ENCODE measurements at regions not wholly inside any gene's neighbourhood (a gene's known extent, or its start where the extent isn't known, plus 50 kb on each side); places are given as distances from the start of the nearest gene placed in this dataset.

DNA sequence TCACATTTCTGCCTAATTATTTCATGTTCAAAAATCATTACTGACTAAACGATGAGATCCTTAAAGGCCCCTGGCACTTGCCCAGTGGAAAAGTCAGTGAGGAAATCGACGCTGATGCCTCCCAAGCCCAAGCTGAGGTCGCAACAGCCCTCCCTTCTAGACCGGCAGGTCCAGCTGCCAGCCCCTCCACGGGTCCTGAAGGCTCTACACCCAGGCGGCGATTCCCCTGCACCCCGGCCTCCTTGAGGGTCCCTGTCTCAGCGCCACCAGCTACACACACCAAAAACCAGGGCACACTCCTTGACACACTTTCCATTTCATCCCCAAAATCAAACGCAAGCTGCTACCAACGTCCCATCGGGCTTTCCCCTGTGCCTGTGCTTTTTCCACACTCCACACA lies 200.1 kb upstream of the RNF32 start:
- CTCF ChIA-PET, result interaction anchor here (1.1 kb wide), 1 partner anchor 21 kb away, joined by 3 read pairs; no protein-coding TSS in a partner anchor
- no peak for DNase-seq (ENCODE audit: extremely low spot score)
- POLR2A ChIA-PET, result no interaction called here
- TF ChIP-seq L3MBTL2 (conservative IDR thresholded peaks at IDR 0.05) (no peak), ARNT (IDR thresholded peaks at IDR 0.05) (no peak), CTBP1 (IDR thresholded peaks at IDR 0.05; ENCODE audit: borderline replicate concordance) (no peak), FOXA1 (IDR thresholded peaks at IDR 0.05) (no peak), BHLHE40 (IDR thresholded peaks at IDR 0.05; ENCODE audit: borderline replicate concordance) (no peak), HDGF (IDR thresholded peaks at IDR 0.05; ENCODE audit: borderline replicate concordance) (no peak), ZNF384 (IDR thresholded peaks at IDR 0.05) (no peak), ELF4 (IDR thresholded peaks at IDR 0.05) (no peak), SUZ12 (IDR thresholded peaks at IDR 0.05) (no peak), TARDBP (IDR thresholded peaks at IDR 0.05) (no peak), NFRKB (IDR thresholded peaks at IDR 0.05) (no peak), FOXK2 (IDR thresholded peaks at IDR 0.05) (no peak), LEF1 (IDR thresholded peaks at IDR 0.05; ENCODE audit: borderline replicate concordance) (no peak), FOXM1 (IDR thresholded peaks at IDR 0.05; ENCODE audit: borderline replicate concordance) (no peak), SP1 (IDR thresholded peaks at IDR 0.05) (no peak)
- TF ChIP-seq, protein P1, sequence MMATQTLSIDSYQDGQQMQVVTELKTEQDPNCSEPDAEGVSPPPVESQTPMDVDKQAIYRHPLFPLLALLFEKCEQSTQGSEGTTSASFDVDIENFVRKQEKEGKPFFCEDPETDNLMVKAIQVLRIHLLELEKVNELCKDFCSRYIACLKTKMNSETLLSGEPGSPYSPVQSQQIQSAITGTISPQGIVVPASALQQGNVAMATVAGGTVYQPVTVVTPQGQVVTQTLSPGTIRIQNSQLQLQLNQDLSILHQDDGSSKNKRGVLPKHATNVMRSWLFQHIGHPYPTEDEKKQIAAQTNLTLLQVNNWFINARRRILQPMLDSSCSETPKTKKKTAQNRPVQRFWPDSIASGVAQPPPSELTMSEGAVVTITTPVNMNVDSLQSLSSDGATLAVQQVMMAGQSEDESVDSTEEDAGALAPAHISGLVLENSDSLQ (IDR thresholded peaks at IDR 0.05), result no peak

DNA sequence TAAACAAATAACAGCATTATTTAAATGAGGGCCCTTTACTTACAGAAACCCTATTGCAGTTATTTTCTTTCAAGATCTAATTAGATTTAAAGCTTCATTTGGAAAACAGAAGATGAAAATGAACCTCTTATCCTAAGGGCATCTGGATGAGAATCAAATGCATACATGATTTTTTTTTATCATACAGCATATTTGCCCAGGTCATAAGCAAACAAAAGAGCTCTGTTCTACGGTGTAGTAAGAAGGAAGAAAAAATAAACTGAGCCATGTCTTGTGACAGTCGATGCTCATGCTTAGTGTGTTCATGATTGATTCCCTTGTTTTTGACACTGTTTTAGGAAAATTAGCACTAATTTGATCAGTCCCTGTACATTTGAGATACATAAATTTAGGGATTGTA lies 202.6 kb upstream of the RNF32 start:
- POLR2A ChIA-PET, result no interaction called here
- no peak for TF ChIP-seq SUZ12 (IDR thresholded peaks at IDR 0.05)
- no peak for TF ChIP-seq NFRKB (IDR thresholded peaks at IDR 0.05)
- no peak for DNase-seq (ENCODE audit: extremely low spot score)
- CTCF ChIA-PET, result interaction anchor here (0.6 kb wide), 1 partner anchor 11 kb away, joined by 4 read pairs; no protein-coding TSS in a partner anchor

DNA sequence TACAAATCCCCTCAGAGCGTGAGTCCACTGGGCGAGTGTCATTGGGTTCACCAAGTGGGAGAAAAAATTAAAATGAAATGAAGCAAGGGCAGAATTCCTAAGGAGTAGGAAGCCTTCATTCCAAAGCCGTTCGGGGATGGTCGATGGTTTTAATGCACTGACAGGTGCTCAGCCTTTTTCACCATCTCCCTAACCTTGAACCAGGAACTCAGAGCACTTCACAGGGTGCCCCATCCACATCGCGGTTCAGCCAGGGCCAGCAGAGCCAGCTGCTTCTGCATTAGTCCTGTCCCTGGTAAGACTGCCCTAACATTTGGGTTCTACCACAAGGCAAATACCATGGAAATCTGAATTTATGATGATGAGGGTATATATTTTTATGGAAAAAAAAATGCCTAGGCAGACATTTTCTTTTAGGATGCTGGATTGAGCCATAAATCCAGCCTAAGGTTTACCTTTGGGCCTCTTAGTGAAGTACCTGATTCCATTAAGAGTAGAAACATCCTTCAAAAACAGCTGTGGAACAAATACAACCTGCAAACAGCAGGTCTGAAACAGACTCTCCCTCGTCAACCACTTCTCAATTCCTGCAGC lies 203.5 kb upstream of the RNF32 start:
- POLR2A ChIA-PET, result no interaction called here
- no peak for DNase-seq (ENCODE audit: extremely low spot score)
- CTCF ChIA-PET, result no interaction called here
- TF ChIP-seq NFRKB (IDR thresholded peaks at IDR 0.05) (no peak), L3MBTL2 (conservative IDR thresholded peaks at IDR 0.05) (no peak), FOXK2 (IDR thresholded peaks at IDR 0.05) (no peak), TARDBP (IDR thresholded peaks at IDR 0.05) (no peak), SUZ12 (IDR thresholded peaks at IDR 0.05) (no peak), LEF1 (IDR thresholded peaks at IDR 0.05; ENCODE audit: borderline replicate concordance) (no peak), ARNT (IDR thresholded peaks at IDR 0.05) (no peak), HDGF (IDR thresholded peaks at IDR 0.05; ENCODE audit: borderline replicate concordance) (no peak), ZNF384 (IDR thresholded peaks at IDR 0.05) (no peak), ELF4 (IDR thresholded peaks at IDR 0.05) (no peak), FOXM1 (IDR thresholded peaks at IDR 0.05; ENCODE audit: borderline replicate concordance) (no peak), FOXA1 (IDR thresholded peaks at IDR 0.05) (no peak), CTBP1 (IDR thresholded peaks at IDR 0.05; ENCODE audit: borderline replicate concordance) (no peak), SP1 (IDR thresholded peaks at IDR 0.05) (no peak), BHLHE40 (IDR thresholded peaks at IDR 0.05; ENCODE audit: borderline replicate concordance) (no peak)
- TF ChIP-seq, protein P1 (IDR thresholded peaks at IDR 0.05), result no peak

DNA sequence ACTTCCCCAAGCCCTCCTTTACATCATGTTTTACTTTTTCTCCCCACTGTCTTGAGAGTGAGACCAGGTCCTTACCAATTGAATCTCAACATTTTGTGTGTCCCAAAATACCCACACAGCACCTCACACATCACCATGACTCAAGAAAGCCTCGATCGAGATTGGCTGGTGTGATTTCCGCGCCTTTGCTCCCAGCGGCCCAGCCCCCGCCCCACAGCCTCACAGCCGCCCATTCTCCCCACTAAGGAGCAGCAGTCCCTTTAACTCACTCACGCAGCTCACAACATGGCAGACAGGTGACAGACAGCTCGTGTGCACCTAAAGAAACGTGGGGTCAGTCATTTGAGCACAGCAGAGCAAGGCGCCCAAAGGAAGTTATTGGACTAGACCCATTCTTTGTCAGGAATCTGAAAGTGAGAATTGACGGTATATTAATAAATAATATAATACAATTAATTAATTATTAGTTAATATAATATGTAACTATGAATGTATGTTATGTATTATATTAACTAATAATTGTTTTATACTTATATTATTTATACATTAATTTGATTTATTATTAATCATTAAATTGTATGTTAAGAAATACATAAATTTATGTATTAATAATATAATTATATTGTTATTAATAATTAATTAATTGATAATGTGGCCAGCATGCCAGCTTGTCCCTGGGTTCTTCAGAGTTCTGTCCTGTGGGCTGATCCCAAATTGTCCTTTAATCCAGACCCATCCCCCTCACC lies 204.9 kb upstream of the RNF32 start:
- DNase-seq (ENCODE audit: extremely low spot score), result no peak
- ChIA-PET POLR2A (no interaction called here), CTCF (interaction anchor here (0.6 kb wide), 1 partner anchor 623 kb away, joined by 4 read pairs; the partner anchor contains the start of gene SHH)
- no peak for TF ChIP-seq FOXM1 (IDR thresholded peaks at IDR 0.05; ENCODE audit: borderline replicate concordance)
- TF ChIP-seq ELF4 (IDR thresholded peaks at IDR 0.05), result no peak
- no peak for TF ChIP-seq ZNF384 (IDR thresholded peaks at IDR 0.05)
- no peak for TF ChIP-seq HDGF (IDR thresholded peaks at IDR 0.05; ENCODE audit: borderline replicate concordance)
- TF ChIP-seq TARDBP (IDR thresholded peaks at IDR 0.05), result no peak
- TF ChIP-seq SUZ12 (IDR thresholded peaks at IDR 0.05), result no peak
- no peak for TF ChIP-seq NFRKB (IDR thresholded peaks at IDR 0.05)
- TF ChIP-seq ARNT (IDR thresholded peaks at IDR 0.05), result no peak
- TF ChIP-seq BHLHE40 (IDR thresholded peaks at IDR 0.05; ENCODE audit: borderline replicate concordance), result no peak
- TF ChIP-seq L3MBTL2 (conservative IDR thresholded peaks at IDR 0.05), result no peak
- no peak for TF ChIP-seq LEF1 (IDR thresholded peaks at IDR 0.05; ENCODE audit: borderline replicate concordance)
- no peak for TF ChIP-seq FOXK2 (IDR thresholded peaks at IDR 0.05)
- no peak for TF ChIP-seq CTBP1 (IDR thresholded peaks at IDR 0.05; ENCODE audit: borderline replicate concordance)
- no peak for TF ChIP-seq SP1 (IDR thresholded peaks at IDR 0.05)
- TF ChIP-seq FOXA1 (IDR thresholded peaks at IDR 0.05), result no peak
- TF ChIP-seq, protein P1 (IDR thresholded peaks at IDR 0.05), result no peak

DNA sequence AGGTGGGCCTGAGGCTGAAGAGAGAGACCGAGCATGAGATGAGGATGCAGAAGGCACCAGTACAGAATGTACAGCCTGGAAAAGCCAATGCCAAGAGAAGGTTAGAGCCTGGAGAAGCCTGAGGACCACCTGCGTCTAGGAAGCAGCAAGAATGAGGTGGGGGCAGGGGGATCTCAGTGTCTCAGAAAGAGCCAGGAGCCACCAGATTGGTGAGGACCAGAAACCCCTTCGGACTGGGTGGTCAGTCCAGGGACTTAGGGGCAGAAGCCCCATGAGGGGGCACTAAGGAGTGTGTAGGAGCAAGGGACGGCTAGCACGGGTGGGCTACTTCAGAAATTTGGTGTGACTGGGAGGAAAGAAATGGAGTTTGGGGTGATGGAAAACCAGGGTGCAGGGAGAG lies 205.9 kb upstream of the RNF32 start:
- POLR2A ChIA-PET, result no interaction called here
- DNase-seq (ENCODE audit: extremely low spot score), result no peak
- CTCF ChIA-PET, result no interaction called here
- TF ChIP-seq ARNT (IDR thresholded peaks at IDR 0.05) (no peak), SUZ12 (IDR thresholded peaks at IDR 0.05) (no peak), NFRKB (IDR thresholded peaks at IDR 0.05) (no peak), ZNF384 (IDR thresholded peaks at IDR 0.05) (no peak), LEF1 (IDR thresholded peaks at IDR 0.05; ENCODE audit: borderline replicate concordance) (no peak), TARDBP (IDR thresholded peaks at IDR 0.05) (no peak), CTBP1 (IDR thresholded peaks at IDR 0.05; ENCODE audit: borderline replicate concordance) (no peak)

DNA sequence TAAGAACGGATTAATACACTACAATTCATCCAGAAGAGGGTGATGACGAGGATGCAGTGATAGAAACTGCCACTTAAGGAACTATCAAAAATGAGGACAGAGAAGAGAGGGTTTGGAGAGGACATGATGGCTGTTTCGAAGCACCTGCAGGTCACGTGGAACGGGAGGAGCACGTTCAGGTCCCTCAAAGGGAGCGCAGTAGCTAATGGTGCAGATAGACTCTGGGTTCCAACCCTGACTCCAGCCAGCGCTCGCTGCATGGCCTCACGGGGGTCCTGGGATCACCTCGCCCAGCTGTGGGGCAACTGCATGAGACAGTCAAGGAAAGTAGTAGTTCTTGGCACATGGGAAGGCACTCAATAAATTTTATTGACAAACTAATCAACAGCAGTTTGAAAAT lies 208.6 kb upstream of the RNF32 start:
- DNase-seq (ENCODE audit: extremely low spot score), result no peak
- POLR2A ChIA-PET, result no interaction called here
- TF ChIP-seq NFRKB (IDR thresholded peaks at IDR 0.05) (no peak), BHLHE40 (IDR thresholded peaks at IDR 0.05; ENCODE audit: borderline replicate concordance) (no peak), SUZ12 (IDR thresholded peaks at IDR 0.05) (no peak), HDGF (IDR thresholded peaks at IDR 0.05; ENCODE audit: borderline replicate concordance) (no peak), FOXM1 (IDR thresholded peaks at IDR 0.05; ENCODE audit: borderline replicate concordance) (no peak), TARDBP (IDR thresholded peaks at IDR 0.05) (no peak), ARNT (IDR thresholded peaks at IDR 0.05) (no peak), FOXK2 (IDR thresholded peaks at IDR 0.05) (no peak), SP1 (IDR thresholded peaks at IDR 0.05) (no peak), FOXA1 (IDR thresholded peaks at IDR 0.05) (no peak), ZNF384 (IDR thresholded peaks at IDR 0.05) (no peak), L3MBTL2 (conservative IDR thresholded peaks at IDR 0.05) (no peak), LEF1 (IDR thresholded peaks at IDR 0.05; ENCODE audit: borderline replicate concordance) (no peak), CTBP1 (IDR thresholded peaks at IDR 0.05; ENCODE audit: borderline replicate concordance) (no peak)
- TF ChIP-seq, protein P1 (IDR thresholded peaks at IDR 0.05), result no peak
- CTCF ChIA-PET, result no interaction called here
